AG10803 (cell line): ENCODE measurements at regions not wholly inside any gene's neighbourhood (a gene's known extent, or its start where the extent isn't known, plus 50 kb on each side); places are given as distances from the start of the nearest gene placed in this dataset.

Experiments
- DNase-seq: peaks from one replicate; pipeline ENCODE4 v3.0.0; 2010; ENCODE audit warnings: low read depth
- H3K4me3 ChIP-seq: 2 replicates; pipeline ENCODE4 v1.5.1; 2011; ENCODE audit warnings: mild to moderate bottlenecking, low read length, control low read depth
- TF ChIP-seq, protein P1 (sequence below): conservative IDR thresholded peaks from 2 replicates; pipeline ENCODE4 v1.5.1; 2011; ENCODE audit warnings: mild to moderate bottlenecking, low read length, control low read depth, inconsistent platforms

DNA sequence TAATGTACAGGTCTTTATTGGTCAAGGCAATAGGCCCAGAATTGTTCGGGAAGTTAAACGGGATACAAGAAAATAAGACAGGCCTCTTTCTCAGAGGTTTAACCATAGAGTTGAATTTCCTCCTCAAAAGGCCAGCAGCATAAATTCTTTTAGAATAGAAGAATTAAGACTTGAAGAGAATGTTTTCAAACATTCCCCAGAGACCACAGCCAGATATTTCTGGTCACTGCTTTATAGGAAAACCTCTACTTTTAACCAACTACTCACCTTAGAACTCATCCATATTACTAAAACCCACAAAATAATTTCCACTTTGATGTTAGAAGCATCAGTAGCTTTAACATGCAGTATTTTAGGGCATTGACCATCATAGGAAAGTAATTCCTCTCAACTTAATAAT lies 317.9 kb downstream of the RAB28 start:
- TF ChIP-seq, protein P1, sequence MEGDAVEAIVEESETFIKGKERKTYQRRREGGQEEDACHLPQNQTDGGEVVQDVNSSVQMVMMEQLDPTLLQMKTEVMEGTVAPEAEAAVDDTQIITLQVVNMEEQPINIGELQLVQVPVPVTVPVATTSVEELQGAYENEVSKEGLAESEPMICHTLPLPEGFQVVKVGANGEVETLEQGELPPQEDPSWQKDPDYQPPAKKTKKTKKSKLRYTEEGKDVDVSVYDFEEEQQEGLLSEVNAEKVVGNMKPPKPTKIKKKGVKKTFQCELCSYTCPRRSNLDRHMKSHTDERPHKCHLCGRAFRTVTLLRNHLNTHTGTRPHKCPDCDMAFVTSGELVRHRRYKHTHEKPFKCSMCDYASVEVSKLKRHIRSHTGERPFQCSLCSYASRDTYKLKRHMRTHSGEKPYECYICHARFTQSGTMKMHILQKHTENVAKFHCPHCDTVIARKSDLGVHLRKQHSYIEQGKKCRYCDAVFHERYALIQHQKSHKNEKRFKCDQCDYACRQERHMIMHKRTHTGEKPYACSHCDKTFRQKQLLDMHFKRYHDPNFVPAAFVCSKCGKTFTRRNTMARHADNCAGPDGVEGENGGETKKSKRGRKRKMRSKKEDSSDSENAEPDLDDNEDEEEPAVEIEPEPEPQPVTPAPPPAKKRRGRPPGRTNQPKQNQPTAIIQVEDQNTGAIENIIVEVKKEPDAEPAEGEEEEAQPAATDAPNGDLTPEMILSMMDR: no peak
- no peak overlapping the region for H3K4me3 ChIP-seq
- DNase-seq: no peak

GRCh38 chr4:13164783-13165331 lies 319.3 kb downstream of the RAB28 start:
- no peak overlapping the region for H3K4me3 ChIP-seq
- no peak for DNase-seq
- TF ChIP-seq, protein P1: no peak

GRCh38 chr4:13162886-13163285 lies 321.3 kb downstream of the RAB28 start:
- DNase-seq: no peak
- TF ChIP-seq, protein P1: no peak
- H3K4me3 ChIP-seq: no peak overlapping the region

- DNase-seq: peak; percentile 56
- TF ChIP-seq, protein P1: no peak
Measured at GRCh38 chr4:13160920-13161319, 323.2 kb downstream of the RAB28 start.

DNA sequence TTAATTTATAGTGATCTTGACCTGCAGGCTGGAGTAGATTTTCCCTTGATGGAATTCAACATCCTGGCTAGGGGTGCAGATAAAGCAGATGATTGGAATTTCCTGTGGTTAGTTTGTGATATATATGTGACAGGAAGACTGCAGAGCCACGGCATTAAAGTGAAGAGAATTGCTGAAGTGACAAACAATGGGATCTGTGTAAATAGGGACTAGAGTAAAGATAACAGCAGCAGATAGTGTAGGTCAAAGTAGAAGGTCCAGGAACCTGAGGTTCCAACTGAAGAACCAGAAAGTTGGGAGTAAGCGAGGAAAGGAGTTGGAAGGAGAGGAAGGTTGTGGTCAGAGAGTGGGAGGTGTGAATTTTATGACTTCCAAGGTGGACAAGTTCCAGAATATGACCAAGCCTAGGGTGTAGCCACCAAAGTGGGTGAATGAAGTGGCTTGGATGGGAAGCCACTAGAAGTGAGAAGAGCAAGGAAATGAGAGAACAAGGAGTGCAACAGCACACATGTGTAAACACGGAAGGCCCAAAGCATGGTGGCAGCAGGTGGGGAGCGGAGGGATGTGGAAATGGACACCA lies 325.0 kb downstream of the RAB28 start:
- TF ChIP-seq, protein P1: no peak
- no peak overlapping the region for H3K4me3 ChIP-seq
- DNase-seq: no peak

More at GRCh38 chr4:13160920-13161319, 323.2 kb downstream of the RAB28 start:
- no peak overlapping the region for H3K4me3 ChIP-seq

- TF ChIP-seq, protein P1: no peak
- DNase-seq: no peak
Measured at GRCh38 chr4:13151194-13151593, 332.9 kb downstream of the RAB28 start.

More at GRCh38 chr4:13151194-13151593, 332.9 kb downstream of the RAB28 start:
- H3K4me3 ChIP-seq: no peak overlapping the region
